Epithelial cell of proximal tubule (primary cell): ENCODE measurements at regions not wholly inside any gene's neighbourhood (a gene's known extent, or its start where the extent isn't known, plus 50 kb on each side); places are given as distances from the start of the nearest gene placed in this dataset.
A peak's percentile ranks its signal among the peaks of the same experiment; 100 is the strongest.

Source experiments
- DNase-seq: peaks from one replicate; pipeline ENCODE4 v3.0.0-alpha.2; 2011; ENCODE audit warnings: low read depth
- H3K4me3 ChIP-seq: 2 replicates; pipeline ENCODE4 v1.5.1; 2011; ENCODE audit warnings: low read depth, mild to moderate bottlenecking, low read length
- TF ChIP-seq, protein P1 (sequence below): conservative IDR thresholded peaks from 2 replicates; pipeline ENCODE4 v1.5.1; 2012; ENCODE audit warnings: low read depth, mild to moderate bottlenecking, low read length

DNA sequence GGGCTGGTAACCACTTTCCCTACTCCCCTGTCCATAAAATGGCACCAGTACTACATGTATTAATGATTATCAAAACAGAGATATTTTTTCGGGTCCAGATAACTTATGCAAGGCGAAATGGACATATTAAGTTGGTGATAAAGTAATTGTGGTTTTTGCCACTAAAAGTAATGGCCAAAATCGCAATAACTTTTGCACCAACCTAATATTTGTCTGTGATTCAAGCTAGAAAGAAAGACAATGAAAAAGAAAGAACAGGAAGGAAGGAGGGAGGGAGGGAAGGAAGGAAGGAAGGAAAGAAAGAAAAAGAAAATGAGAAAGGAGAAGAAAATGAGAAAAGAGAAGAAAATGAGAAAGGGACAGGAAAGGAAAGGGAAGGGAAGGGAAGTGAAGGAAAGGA lies 922.9 kb downstream of the TBC1D32 start:
- TF ChIP-seq, protein P1, sequence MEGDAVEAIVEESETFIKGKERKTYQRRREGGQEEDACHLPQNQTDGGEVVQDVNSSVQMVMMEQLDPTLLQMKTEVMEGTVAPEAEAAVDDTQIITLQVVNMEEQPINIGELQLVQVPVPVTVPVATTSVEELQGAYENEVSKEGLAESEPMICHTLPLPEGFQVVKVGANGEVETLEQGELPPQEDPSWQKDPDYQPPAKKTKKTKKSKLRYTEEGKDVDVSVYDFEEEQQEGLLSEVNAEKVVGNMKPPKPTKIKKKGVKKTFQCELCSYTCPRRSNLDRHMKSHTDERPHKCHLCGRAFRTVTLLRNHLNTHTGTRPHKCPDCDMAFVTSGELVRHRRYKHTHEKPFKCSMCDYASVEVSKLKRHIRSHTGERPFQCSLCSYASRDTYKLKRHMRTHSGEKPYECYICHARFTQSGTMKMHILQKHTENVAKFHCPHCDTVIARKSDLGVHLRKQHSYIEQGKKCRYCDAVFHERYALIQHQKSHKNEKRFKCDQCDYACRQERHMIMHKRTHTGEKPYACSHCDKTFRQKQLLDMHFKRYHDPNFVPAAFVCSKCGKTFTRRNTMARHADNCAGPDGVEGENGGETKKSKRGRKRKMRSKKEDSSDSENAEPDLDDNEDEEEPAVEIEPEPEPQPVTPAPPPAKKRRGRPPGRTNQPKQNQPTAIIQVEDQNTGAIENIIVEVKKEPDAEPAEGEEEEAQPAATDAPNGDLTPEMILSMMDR = no peak
- no peak overlapping the region for H3K4me3 ChIP-seq
- DNase-seq = no peak

DNA sequence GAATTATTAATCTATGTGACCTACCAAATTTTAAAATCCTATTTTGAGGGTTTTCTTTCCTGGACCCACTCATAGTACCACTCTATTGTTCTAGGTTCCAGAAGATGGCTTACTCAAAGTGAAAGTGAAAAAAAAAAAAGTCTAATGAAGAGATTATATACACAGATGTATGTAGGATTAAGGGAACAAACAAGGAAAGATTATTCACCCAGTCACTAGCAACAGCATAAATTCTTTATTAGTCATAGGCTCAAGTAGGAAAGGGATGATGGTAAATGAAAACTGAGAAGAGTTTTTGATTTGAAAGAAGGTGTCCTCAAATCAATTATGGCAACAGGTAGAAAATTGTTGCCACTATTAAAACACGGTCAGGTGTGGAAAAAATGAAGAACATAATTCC lies 923.7 kb downstream of the TBC1D32 start:
- TF ChIP-seq, protein P1 = no peak
- no peak overlapping the region for H3K4me3 ChIP-seq
- DNase-seq = no peak

DNA sequence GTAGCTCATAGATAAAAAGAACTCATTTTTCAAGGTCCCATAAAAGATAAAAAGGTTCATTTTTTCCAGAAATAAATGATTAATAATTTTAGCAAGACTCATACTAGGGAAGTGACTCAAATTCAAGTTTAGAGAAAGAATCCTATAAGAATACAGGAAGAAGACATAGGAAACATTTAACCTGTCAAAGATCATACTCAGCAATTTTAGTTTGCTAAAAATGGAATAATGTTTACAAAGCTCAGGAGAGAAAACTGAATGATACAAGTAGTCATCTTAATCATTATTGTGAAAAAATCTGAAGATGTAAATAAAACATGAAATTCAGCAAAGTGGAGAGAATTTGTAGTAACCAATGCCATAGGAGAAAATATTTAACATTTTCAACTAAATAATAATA lies 926.6 kb downstream of the TBC1D32 start:
- DNase-seq = no peak
- TF ChIP-seq, protein P1 = no peak
- H3K4me3 ChIP-seq = no peak overlapping the region

DNA sequence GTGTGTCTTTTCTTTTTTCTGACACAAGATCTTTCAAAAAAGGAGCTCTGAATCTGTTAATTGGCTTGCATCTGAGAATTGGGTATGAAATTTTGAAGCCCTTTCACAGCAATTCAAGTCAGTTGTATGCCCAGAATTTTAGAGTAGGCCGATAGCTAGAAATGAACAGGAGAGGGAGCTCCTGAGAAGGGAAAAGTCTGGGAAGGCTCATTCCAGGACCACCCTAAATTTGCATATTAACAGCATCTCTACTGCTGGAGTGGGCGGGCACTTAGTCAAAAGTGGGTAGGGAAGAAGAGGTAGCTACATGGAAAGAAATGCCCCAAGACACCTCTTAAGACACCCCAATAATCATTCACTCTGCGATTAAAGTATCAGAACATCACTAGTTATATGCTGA lies 928.3 kb downstream of the TBC1D32 start:
- TF ChIP-seq, protein P1 = peak; percentile 25
- no peak overlapping the region for H3K4me3 ChIP-seq
- DNase-seq = no peak

DNA sequence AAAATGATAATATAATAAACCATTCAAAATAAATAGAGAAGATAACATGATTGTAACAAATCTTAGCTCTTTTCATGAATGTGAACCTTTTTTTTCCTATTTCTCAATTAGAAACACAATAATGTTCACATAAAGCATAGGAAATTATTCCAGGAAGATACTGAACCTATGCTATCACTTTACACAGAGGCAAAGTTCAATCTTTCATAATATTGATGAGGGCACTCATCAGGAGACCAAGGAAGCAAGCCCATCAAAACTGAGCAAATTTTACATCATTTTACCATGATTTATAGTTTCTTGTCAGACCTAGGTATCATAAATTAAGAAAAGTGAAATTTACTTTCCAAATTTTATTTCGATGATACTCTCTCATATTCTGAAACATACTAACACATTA lies 938.5 kb downstream of the TBC1D32 start:
- DNase-seq = no peak
- H3K4me3 ChIP-seq = no peak overlapping the region
- TF ChIP-seq, protein P1 = no peak

DNA sequence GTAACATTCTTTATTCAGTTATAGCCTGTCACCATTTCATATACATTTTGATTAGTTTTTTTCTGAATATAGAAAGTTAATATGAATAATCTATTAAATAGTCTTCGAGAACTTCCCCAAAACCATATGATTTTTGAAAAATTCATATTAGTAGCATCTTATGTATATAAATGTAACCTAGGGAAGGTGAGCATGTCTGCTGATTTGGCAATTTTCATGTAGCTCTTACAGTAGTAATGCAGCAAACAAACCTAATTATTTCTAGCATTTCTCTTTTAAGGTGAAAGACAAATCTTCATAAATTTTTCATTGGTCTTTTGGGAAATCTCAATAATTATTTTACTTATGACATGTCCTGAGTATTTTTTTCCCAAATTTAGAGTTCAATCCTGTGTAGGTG lies 939.0 kb downstream of the TBC1D32 start:
- TF ChIP-seq, protein P1 = no peak
- no peak overlapping the region for H3K4me3 ChIP-seq
- no peak for DNase-seq

DNA sequence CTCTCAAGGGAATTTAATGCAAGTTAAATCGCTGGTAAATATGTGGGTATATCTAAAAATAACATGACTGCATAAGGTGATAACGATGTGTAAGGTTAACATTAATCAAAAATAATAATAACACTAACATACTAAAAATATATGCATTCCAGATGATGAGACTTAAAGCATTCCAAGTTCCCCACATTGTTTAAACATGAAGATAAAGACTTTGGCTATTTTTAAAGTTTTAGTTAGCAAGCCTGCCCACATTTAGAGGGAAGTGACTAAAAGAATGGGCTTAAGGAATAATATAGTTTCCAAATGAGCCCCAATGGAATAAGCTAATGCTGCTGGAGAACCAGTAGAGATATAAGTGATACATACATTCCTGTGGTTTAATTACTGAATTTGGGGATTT lies 941.3 kb downstream of the TBC1D32 start:
- no peak overlapping the region for H3K4me3 ChIP-seq
- TF ChIP-seq, protein P1 = no peak
- DNase-seq = no peak
